ENCODE measurements at regions not wholly inside any gene's neighbourhood (a gene's known extent, or its start where the extent isn't known, plus 50 kb on each side); places are given as distances from the start of the nearest gene placed in this dataset.
"Not testable (repeated sequence)": the region's sequence is repeated elsewhere in the genome, so short reads cannot be mapped to it uniquely, and the experiment has no call there.

- no peak for DNase-seq (ENCODE audit: low read depth)
These were observed 331.8 kb upstream of the MYT1L start for GRCh38 chr2:2662847-2663356.

DNA sequence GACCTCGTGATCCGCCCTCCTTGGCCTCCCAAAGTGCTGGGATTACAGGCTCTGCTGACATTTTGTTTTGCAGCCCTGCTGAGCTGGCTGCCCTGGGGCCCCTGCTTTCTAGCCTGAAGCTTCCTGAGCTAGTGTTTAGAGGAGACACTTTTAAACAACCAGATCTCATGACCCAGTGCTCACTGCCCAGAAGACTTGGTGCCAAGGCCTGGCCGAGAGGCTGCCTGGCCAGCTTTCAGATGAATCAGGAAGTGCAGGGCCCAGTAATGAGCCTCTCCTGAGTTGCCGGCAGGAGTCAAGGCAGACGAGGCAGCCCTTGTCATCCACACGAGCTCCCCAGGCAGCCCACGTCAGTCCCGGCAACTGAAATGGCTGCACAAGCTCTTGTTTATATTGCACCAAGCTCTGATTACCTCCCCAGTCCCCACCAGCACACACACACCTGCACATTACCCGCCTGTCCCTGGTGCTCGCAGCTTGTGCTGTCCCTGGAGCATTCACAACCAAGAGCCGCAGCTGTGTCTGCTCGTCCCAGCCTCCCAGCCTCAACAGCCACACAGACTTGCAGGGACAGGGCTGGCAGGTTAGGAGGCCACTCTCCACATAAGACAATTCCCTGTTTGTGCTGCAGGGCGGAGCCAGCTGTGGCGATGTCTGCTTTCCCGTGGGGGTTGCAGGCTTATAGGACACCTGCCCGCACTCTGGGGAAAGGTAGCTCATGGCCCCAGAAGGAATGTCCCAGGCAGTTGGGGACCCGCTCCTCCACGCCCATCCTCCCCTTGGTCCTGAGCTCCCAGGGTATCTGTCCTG lies 331.2 kb upstream of the MYT1L start:
- DNase-seq (ENCODE audit: low read depth) = no peak

GRCh38 chr2:2660789-2661355 lies 329.8 kb upstream of the MYT1L start:
- no peak for DNase-seq (ENCODE audit: low read depth)

DNA sequence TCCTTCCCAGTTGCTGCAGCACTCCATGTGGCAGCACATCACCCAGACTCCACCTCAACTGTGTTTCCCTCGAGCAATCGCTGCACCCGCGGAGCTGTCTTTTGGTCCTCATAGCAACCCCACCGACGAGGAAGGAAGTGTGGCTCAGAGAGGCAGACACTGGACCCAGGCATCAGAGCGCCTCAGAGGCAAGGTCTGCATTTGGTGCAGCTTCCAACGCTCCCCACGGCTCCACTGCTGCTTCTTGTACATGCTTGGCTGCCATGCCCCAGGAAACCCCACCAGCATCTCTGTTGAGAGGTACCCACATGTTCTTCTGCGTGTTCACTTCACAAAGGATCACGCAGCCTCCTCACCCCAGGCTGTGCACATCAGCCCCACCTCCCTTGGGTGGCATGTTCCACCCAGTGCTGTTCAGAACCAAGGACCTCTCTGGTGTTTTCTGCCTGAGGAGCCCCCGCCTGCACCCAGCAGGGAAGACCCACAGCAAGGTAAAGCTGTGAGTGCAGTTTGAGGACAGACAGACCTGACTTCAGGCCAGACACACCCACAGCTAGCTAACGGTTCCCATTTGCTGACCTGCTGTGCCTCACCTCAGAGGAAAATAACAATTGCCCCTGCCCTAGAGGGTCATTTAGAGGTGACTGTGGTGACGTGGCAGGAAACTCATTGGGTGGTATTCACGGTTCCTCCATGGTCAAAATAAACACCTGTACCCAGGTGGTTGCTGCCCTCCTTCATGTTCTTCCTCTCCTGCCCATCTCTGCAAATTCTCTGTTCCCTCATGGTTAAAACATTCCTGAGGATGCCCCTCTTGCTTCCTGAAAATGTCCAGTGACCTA lies 326.3 kb upstream of the MYT1L start:
- DNase-seq (ENCODE audit: low read depth) = no peak

GRCh38 chr2:2656115-2657011 lies 325.3 kb upstream of the MYT1L start:
- no peak for DNase-seq (ENCODE audit: low read depth)

DNA sequence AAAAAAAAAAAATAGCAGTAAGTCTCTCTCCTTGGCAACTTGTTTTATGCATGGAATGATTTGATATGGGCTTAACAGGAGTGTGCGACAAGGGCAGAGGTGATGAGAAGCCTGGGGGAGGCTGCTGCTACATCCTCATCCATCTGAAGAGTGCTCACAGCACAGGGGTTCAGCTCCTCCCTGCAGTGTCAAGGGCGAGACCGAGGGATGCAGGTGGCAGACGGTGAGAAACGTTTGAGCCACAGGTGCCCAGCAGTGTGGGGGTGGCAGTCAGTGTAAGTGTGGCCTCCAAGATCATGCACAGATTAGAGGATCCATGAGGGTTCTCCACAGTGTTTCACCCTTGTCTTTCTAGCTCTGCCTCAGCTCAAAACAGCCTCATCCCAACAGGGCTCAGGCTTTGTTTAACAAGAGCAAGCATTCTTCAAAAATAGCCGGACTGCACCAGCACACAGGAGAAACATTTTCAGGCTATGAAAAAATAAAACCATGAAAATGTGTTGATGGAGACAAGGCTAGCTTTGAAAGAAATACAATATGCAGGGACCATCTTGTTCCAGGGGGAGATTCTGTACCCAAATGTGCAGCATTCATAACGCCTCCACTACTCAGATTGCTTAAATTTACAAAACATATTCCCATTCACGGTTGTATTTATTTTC lies 324.5 kb upstream of the MYT1L start:
- no peak for DNase-seq (ENCODE audit: low read depth)

- no peak for DNase-seq (ENCODE audit: low read depth)
These were observed 322.2 kb upstream of the MYT1L start for GRCh38 chr2:2653231-2653630.

DNA sequence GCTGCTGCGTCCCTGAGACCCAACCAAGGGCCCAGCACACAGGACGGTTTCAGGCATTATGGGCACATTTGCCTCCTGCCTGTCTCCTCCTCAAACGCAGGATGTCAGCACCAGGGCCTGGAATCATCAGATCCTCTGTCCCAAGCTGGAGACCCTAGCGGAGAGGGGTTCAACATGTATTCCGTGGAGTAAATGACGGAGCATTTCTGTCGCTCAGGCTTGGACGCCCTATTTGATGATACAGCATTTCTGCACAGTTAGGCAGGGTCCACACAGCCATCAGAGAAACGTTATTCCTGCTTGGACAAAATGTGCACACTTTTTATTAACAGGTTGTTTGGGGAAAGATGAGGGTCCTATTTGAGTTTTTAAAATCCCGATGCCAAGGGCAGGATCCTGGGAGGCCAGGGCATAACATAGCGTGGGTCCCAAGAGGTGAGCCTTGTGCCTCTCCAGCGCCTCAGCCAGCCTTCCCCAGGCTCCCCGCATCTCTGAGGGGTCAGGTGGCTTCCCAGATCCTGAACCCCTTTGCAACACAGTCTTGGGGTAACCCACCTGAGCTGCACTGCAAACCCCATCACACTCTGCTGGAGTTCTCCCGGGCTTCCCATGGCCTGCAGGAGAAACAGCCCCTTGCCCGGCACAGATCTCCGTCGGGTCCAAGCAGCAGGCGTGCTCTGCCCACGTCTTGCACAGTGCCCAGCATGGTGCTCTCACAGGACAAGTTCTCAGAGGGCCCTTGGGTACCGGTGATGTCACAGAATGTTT lies 319.7 kb upstream of the MYT1L start:
- no peak for DNase-seq (ENCODE audit: low read depth)

- no peak for DNase-seq (ENCODE audit: low read depth)
These were observed 318.3 kb upstream of the MYT1L start for GRCh38 chr2:2649109-2650072.

DNA sequence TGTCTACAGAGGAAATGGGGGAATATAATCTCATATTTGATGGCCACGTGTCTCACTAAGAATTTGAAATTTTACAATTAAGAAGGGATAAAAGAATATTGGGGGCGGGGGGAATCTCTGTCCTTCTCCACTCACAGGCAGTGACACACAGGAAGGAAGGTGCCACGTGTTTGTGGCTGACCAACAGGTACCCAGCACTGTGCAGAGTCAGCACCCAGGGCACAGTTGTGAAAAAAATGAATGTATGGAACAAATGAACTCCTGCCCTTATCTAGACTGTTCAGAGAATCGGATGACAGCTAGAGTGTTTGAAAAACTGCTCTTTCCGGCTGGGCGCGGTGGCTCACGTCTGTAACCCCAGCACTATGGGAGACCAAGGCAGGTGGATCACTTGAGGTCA lies 317.0 kb upstream of the MYT1L start:
- DNase-seq (ENCODE audit: low read depth) = no peak

DNA sequence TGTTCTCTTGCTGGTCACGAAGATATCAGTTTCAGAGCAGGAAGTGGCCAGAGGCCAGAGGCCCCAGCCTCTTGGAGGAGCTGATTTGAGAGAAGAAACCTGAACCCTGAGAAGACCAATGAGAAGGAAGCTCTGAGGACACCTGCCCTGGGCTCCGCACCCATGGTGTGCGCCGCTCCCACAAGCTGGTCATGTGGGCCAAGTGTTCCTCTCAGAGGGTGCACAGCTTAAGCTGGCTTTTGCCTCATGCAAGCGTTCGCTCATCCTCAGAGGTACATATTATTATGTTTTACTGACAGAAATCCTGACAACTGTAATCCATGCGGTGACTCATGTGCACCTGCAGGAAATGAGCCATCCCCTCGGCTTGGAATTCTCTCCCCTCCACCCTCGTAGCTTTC lies 316.1 kb upstream of the MYT1L start:
- no peak for DNase-seq (ENCODE audit: low read depth)

- DNase-seq (ENCODE audit: low read depth) = peak; percentile 28
These were observed 315.5 kb upstream of the MYT1L start for GRCh38 chr2:2646433-2647051.

- no peak for DNase-seq (ENCODE audit: low read depth)
These were observed 314.2 kb upstream of the MYT1L start for GRCh38 chr2:2645162-2645855.

DNA sequence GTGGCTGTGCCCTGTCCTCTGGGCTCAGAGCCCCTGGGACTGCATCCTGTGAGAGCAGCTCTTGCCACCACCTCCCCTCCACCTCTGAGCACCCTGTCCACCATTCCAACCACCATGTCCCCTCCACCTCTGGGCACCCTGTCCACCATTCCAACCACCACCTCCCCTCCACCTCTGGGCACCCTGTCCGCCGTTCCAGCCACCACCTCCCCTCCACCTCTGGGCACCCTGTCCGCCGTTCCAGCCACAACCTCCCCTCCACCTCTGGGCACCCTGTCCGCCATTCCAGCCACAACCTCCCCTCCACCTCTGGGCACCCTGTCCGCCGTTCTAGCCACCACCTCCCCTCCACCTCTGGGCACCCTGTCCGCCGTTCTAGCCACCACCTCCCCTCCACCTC lies 313.7 kb upstream of the MYT1L start:
- not testable (repeated sequence) for DNase-seq (ENCODE audit: low read depth)

DNA sequence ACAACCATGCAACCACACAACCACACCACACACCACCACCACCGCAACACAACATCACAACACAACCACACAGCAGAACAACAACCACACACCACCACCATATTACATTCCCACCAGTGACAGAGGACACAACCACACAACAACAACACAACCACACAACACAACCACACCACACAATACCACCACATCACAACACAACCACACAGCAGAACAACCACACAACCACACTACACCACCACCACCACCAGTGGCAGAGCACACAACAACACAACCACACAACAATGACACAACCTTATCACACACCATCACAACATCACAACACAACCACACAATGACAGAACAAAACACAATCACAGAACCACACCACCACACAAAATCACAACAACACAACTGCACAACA lies 313.0 kb upstream of the MYT1L start:
- no peak for DNase-seq (ENCODE audit: low read depth)

GRCh38 chr2:2642906-2643890 lies 312.1 kb upstream of the MYT1L start:
- no peak for DNase-seq (ENCODE audit: low read depth)
